Gastrocnemius medialis (tissue), 4 donors: ENCODE measurements at regions not wholly inside any gene's neighbourhood (a gene's known extent, or its start where the extent isn't known, plus 50 kb on each side); places are given as distances from the start of the nearest gene placed in this dataset.

Experiments
- POLR2A ChIP-seq, 2 donors: fragments of 450-650 bp; IDR thresholded peaks; one replicate each; pipeline ENCODE4 v1.6.1; 2017; ENCODE audit warnings: antibody characterized with exemption in 2 of 2, mild to moderate bottlenecking in 2 of 2, moderate library complexity in 2 of 2
- TF ChIP-seq, protein P1 (sequence below), 5 experiments: fragments of 450-650 bp in 3 of 5; fragments of 200-600 bp in 2 of 5; sonication (generic) in 2 of 5; IDR thresholded peaks in 4 of 5; conservative IDR thresholded peaks in 1 of 5; 1 replicate in 4 of 5; 2 replicates in 1 of 5; pipeline ENCODE4 v1.5.1; 2016 to 2019; ENCODE audit warnings: antibody characterized with exemption in 5 of 5, mild to moderate bottlenecking in 3 of 5, moderate library complexity in 3 of 5

DNA sequence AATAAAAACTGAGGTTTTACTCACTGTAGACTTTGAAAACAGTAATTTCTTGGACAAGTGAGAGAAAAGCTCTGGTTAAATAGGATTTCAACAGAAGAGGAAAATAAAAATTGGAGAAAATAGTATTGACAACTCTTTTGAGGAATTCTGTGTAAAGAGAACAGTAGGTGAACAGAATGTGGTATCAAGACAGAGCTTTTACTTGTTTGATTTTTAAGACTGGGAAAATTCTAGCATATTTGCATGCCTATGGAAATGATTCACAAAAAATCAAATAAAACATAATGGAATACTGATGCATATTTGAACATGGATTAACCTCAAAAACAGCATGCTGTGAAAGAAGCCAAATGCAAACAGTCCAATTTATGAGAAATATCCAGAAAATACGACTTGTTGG, 504.6 kb downstream of the KCTD8 start:
- TF ChIP-seq, protein P1, sequence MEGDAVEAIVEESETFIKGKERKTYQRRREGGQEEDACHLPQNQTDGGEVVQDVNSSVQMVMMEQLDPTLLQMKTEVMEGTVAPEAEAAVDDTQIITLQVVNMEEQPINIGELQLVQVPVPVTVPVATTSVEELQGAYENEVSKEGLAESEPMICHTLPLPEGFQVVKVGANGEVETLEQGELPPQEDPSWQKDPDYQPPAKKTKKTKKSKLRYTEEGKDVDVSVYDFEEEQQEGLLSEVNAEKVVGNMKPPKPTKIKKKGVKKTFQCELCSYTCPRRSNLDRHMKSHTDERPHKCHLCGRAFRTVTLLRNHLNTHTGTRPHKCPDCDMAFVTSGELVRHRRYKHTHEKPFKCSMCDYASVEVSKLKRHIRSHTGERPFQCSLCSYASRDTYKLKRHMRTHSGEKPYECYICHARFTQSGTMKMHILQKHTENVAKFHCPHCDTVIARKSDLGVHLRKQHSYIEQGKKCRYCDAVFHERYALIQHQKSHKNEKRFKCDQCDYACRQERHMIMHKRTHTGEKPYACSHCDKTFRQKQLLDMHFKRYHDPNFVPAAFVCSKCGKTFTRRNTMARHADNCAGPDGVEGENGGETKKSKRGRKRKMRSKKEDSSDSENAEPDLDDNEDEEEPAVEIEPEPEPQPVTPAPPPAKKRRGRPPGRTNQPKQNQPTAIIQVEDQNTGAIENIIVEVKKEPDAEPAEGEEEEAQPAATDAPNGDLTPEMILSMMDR (IDR thresholded peaks at IDR 0.05 in 4 of 5, conservative IDR thresholded peaks at IDR 0.05 in 1 of 5) = no peak
- no peak for TF ChIP-seq POLR2A (IDR thresholded peaks at IDR 0.05)
